ENCODE measurements at regions not wholly inside any gene's neighbourhood (a gene's known extent, or its start where the extent isn't known, plus 50 kb on each side); places are given as distances from the start of the nearest gene placed in this dataset.
"Not testable (repeated sequence)": the region's sequence is repeated elsewhere in the genome, so short reads cannot be mapped to it uniquely, and the experiment has no call there.

GRCh38 chr12:25395227-25395626 lies 144.5 kb upstream of the KRAS start:
- no TSS peak for BruUV-seq (replicated peaks)
- H3K79me2 ChIP-seq (ENCODE audit: low read depth): no peaks in the 10 kb centered on the region

GRCh38 chr12:25394775-25395174 lies 144.0 kb upstream of the KRAS start:
- H3K4me1 ChIP-seq (replicated peaks; ENCODE audit: insufficient read depth); intact Hi-C loops (cut with micrococcal nuclease; ENCODE audit: unreplicated experiment); POLR2A ChIA-PET (ENCODE audit: unreplicated experiment); H3K9me2 ChIP-seq (ENCODE audit: insufficient read depth); H3K27ac ChIP-seq; H3K36me3 ChIP-seq (ENCODE audit: low read depth); H3K79me2 ChIP-seq (ENCODE audit: low read depth); H4K20me1 ChIP-seq (ENCODE audit: insufficient read depth); H3K4me3 ChIP-seq; H3K27me3 ChIP-seq (ENCODE audit: insufficient read depth, low read depth); H3K4me2 ChIP-seq; H2AFZ ChIP-seq; DNase-seq; H3F3A ChIP-seq (ENCODE audit: insufficient read depth, low read depth); H3K9me3 ChIP-seq (ENCODE audit: insufficient read depth, low read depth); BruUV-seq (replicated peaks); CTCF ChIA-PET: not testable (repeated sequence)

More at GRCh38 chr12:25395227-25395626, 144.5 kb upstream of the KRAS start:
- no peak for DNase-seq
- TF ChIP-seq, protein P1, sequence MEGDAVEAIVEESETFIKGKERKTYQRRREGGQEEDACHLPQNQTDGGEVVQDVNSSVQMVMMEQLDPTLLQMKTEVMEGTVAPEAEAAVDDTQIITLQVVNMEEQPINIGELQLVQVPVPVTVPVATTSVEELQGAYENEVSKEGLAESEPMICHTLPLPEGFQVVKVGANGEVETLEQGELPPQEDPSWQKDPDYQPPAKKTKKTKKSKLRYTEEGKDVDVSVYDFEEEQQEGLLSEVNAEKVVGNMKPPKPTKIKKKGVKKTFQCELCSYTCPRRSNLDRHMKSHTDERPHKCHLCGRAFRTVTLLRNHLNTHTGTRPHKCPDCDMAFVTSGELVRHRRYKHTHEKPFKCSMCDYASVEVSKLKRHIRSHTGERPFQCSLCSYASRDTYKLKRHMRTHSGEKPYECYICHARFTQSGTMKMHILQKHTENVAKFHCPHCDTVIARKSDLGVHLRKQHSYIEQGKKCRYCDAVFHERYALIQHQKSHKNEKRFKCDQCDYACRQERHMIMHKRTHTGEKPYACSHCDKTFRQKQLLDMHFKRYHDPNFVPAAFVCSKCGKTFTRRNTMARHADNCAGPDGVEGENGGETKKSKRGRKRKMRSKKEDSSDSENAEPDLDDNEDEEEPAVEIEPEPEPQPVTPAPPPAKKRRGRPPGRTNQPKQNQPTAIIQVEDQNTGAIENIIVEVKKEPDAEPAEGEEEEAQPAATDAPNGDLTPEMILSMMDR (conservative IDR thresholded peaks at IDR 0.05): no peak
- no peak for TF ChIP-seq EZH2 (IDR thresholded peaks at IDR 0.05; ENCODE audit: low read depth)
- no peaks in the 10 kb centered on the region for H3K36me3 ChIP-seq (ENCODE audit: low read depth)
- no peaks in the 10 kb centered on the region for H3K4me1 ChIP-seq (replicated peaks; ENCODE audit: insufficient read depth)
- no peaks in the 10 kb centered on the region for H3K9me2 ChIP-seq (ENCODE audit: insufficient read depth)
- H3F3A ChIP-seq (ENCODE audit: insufficient read depth, low read depth): no peaks in the 10 kb centered on the region
- intact Hi-C loops (cut with micrococcal nuclease; ENCODE audit: unreplicated experiment): no loop called here
- H3K4me2 ChIP-seq: no peak overlapping the region
- H3K27me3 ChIP-seq (ENCODE audit: insufficient read depth, low read depth): no peaks in the 10 kb centered on the region
- no peaks in the 10 kb centered on the region for H3K9me3 ChIP-seq (ENCODE audit: insufficient read depth, low read depth)
- H3K27ac ChIP-seq: no peak overlapping the region
- CTCF ChIA-PET: no interaction called here
- no peak overlapping the region for H3K4me3 ChIP-seq
- no peak overlapping the region for H2AFZ ChIP-seq
- POLR2A ChIA-PET (ENCODE audit: unreplicated experiment): no interaction called here
- H4K20me1 ChIP-seq (ENCODE audit: insufficient read depth): no peaks in the 10 kb centered on the region

- Histone ChIP-seq H3K4me3 (no peak overlapping the region), H3F3A (ENCODE audit: insufficient read depth, low read depth) (no peaks in the 10 kb centered on the region), H3K36me3 (ENCODE audit: low read depth) (no peaks in the 10 kb centered on the region), H3K27ac (no peak overlapping the region), H3K79me2 (ENCODE audit: low read depth) (no peaks in the 10 kb centered on the region), H3K27me3 (ENCODE audit: insufficient read depth, low read depth) (no peaks in the 10 kb centered on the region), H3K9me3 (ENCODE audit: insufficient read depth, low read depth) (no peaks in the 10 kb centered on the region), H2AFZ (no peak overlapping the region), H3K4me1 (replicated peaks; ENCODE audit: insufficient read depth) (no peaks in the 10 kb centered on the region), H3K4me2 (no peak overlapping the region), H3K9me2 (ENCODE audit: insufficient read depth) (no peaks in the 10 kb centered on the region), H4K20me1 (ENCODE audit: insufficient read depth) (no peaks in the 10 kb centered on the region)
- no TSS peak for BruUV-seq (replicated peaks)
- no peak for TF ChIP-seq EZH2 (IDR thresholded peaks at IDR 0.05; ENCODE audit: low read depth)
- intact Hi-C loops (cut with micrococcal nuclease; ENCODE audit: unreplicated experiment): no loop called here
- no peak for DNase-seq
- ChIA-PET POLR2A (ENCODE audit: unreplicated experiment) (no interaction called here), CTCF (interaction anchor here (0.5 kb wide), 1 partner anchor 173 kb away, joined by 4 read pairs; no protein-coding TSS in a partner anchor)
Measured at GRCh38 chr12:25394025-25394424, 143.3 kb upstream of the KRAS start.

GRCh38 chr12:25391346-25391745 lies 140.6 kb upstream of the KRAS start:
- H3K27me3 ChIP-seq (ENCODE audit: insufficient read depth, low read depth); H3K9me2 ChIP-seq (ENCODE audit: insufficient read depth); H2AFZ ChIP-seq; POLR2A ChIA-PET (ENCODE audit: unreplicated experiment); H4K20me1 ChIP-seq (ENCODE audit: insufficient read depth); H3K4me2 ChIP-seq; H3K27ac ChIP-seq; BruUV-seq (replicated peaks); H3F3A ChIP-seq (ENCODE audit: insufficient read depth, low read depth); H3K79me2 ChIP-seq (ENCODE audit: low read depth); intact Hi-C loops (cut with micrococcal nuclease; ENCODE audit: unreplicated experiment); H3K9me3 ChIP-seq (ENCODE audit: insufficient read depth, low read depth); DNase-seq; H3K36me3 ChIP-seq (ENCODE audit: low read depth); CTCF ChIA-PET; H3K4me3 ChIP-seq; H3K4me1 ChIP-seq (replicated peaks; ENCODE audit: insufficient read depth): not testable (repeated sequence)

All from PC-9 (cell line).